DMS53 treated with DMSO at 0.1 percent for 48 hours (cell line): ENCODE measurements at regions not wholly inside any gene's neighbourhood (a gene's known extent, or its start where the extent isn't known, plus 50 kb on each side); places are given as distances from the start of the nearest gene placed in this dataset.
A peak's percentile ranks its signal among the peaks of the same experiment; 100 is the strongest.
"Not testable (repeated sequence)": the region's sequence is repeated elsewhere in the genome, so short reads cannot be mapped to it uniquely, and the experiment has no call there.

Source experiments
- DNase-seq: peaks from one replicate; lab custom pipeline; 2025; ENCODE audit not compliant: unreplicated experiment; lab: John Stamatoyannopoulos, UW

DNA sequence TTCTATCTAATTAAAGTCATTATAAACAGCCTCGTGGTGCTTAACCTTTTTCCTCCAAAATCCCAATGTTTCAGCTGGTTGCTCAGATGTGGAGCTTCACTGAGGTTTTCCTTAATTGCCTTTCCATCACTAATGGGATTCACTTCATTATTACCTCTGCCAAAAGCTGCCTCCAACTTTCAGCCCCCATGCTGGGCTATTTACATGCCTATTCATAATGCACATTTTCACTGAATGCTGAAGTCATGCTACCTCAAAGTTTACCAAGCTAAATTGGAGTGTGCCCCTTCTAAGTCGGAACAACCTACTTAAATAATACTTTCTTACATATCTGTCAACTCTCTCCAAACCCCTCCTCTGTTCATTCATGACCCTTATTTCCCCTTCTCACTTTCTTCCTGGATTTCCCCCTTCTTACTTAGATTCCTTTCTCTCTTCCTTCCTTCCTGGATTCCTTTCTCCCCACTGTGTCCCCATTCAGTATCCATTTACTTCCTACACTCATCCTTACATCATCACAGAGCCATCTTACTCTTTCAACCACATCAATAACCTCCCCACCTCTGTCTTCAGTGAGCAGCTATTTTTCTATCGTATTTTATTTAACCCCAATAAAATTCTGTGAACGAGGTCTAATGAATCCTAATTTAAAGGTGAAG, 887.3 kb upstream of the TENM4 start:
- DNase-seq: no peak

DNA sequence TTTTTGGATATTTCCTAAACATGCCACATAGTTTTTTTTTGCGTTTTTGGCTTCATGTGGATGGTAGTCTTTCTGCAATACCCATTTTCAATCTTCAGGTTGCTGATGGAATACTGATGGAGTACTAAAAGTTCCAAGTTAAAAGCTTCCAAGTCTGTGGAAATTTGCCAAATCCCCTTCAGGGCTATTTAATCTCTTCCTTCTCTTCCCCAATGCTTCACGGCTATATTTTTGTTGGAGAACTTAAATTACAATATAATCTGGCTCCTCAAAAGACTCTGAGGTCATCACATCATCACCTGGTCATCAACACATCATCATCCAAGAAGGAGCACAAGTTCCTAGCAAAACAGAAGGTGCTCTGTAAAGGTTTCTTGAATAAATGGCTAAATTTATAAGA, 881.0 kb upstream of the TENM4 start:
- DNase-seq: no peak

DNA sequence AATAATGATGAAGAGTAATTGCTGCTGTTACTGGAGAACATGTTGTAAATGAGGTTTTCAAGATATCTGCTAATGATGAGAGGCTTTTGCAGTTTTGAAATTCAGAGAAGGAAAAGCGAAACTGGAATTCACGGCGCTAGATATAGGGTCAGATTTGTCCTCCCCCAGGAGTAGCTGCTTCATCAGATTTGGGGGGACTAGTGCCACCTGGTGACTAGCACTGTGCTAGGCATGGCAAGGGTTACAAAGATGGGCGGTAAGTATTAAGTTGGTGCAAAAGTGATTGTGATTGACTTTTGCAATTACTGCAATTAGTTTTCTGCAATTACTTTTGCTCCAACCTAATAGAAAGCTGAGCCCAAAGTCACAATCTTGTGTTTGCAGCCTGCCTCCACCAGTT, 879.9 kb upstream of the TENM4 start:
- DNase-seq: no peak

DNA sequence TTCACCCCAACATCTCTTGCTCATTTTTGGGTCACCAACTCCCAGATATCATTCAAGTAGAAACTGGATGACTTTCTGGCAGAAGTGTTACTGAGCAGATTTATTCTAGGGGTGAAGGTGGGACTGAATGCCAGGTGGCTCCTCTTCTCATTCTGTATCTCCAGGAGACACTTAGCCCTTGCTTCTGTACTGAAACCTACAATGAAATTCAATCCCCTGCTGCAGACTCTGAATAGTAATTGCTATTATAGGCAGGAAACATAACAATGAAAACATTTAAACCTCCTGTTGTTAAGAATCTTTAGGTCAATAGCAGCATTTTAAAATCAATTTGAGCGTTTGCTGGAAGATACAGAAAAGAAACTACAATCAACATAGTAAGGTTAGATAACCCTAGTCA, 879.4 kb upstream of the TENM4 start:
- no peak for DNase-seq

DNA sequence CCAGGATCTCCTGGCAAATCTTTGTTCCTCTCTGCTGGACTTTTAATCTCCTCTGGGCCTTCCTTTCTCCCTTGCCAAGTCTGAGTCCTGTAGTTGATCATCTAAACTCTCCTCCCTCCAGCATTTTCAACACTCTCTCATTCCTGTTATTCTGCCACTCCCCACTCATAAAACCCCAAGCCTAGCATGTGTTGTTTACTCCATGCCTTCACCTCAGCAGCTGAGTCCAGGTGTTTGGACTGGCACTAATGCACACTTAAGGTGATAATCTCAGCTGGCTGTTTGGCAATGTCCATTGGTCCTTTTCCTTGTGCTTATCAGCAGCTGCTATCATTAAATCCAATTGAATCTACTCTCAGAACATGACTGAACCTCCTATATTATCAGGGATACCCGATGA, 876.8 kb upstream of the TENM4 start:
- no peak for DNase-seq

DNA sequence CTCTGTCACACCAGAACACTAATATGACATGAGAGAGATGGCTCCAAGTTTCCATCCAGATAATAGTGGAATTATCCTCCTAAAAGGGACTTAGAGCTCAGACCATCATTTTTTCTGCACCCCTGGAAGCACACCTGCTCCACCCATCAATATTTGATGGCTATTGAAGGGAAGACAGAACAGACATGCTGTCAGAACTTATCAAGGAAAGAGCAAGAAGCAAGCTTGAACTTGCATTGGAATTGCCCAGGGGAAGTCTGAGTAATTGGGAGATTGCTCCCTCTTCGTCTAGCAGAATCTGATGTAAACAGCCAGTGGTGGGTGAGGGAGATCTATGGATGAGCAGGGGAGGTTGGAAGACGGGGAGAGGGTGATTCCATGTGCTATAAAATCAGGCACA, 874.4 kb upstream of the TENM4 start:
- no peak for DNase-seq

DNA sequence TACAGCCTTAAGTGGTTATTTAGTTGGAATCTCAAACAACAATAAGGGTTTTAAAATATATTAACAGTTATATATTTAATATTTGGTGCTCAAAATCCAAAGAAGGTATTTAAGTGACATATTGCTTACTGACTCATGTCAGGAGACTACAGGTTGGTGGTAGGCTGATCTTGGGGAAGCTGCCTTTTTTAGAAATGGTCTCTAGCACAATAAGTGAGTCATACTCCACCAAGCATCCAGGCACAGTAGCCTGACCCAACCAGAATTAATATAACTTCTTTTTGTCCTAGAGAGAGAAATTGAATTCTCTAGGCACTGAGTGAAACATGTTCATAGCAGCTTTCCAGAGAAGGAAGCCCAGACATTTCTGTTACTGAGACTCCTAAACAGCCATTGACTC, 868.5 kb upstream of the TENM4 start:
- no peak for DNase-seq

DNA sequence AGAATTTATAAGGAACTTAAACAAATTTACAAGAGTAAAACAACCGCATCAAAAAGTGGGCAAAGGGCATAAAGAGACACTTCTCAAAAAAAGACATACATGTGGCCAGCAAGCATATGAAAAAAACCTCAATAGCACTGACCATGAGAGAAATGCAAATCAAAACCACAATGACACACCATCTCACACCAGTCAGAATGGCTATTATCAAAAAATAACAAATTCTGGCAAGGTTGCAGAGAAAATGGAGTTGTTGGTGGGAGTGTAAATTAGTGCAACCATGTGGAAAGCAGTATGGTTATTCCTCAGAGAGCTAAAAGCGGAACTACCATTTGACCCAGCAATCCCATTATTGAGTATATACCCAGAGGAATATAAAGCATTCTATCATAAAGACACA, 866.8 kb upstream of the TENM4 start:
- no peak for DNase-seq

DNA sequence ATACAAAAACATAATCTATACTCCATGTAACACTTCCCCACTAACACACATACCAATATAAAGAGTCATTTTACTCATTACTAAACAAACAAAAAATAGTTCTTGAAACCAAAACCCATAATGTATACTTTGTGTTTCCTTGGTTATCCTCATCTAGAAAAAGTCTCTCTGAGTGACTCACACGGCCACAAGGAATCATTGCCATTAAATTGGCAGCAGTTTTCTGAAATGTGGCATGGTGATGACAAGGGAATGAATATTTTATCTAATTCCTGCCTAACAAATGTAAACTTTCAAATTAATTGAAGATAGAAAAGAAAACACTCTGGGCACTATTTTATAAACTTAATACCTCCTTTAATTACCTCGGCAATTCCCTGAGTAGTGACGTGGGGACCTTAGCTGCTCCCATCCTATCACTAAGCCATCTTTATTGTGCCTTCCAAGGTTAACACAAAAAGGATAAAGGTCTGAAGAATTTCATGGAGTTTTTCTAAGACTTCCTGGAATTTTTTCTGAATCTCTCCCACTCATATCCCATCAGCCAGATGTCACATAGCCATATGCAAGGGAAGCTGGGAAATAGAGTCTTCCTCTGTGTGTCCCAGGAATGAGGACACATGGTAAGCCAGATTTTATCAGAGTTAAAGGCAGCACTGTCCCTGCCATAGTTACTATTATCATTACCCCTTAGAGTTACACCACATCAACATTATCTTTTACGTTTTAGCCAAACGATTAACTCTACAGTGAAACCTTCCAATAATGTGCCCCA, 857.2 kb upstream of the TENM4 start:
- peak; percentile 75 for DNase-seq

DNA sequence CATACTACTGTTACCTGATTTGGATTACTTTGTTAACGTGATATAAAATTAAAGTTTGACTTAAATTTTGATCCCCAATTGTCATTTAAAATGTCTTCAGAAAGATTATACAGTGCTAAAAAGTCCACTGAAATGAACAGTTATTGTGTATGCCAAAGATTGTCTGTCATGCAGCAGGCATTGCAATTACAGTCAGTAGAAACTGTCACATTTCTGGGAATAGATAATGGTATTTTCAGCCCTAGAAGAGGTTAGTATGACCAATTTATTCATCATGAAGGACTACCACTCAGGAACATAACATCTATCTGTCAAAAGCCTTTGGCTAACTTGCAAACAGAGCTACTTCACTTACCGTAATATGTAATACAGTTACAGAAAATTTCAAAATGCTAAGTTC, 852.5 kb upstream of the TENM4 start:
- no peak for DNase-seq

DNA sequence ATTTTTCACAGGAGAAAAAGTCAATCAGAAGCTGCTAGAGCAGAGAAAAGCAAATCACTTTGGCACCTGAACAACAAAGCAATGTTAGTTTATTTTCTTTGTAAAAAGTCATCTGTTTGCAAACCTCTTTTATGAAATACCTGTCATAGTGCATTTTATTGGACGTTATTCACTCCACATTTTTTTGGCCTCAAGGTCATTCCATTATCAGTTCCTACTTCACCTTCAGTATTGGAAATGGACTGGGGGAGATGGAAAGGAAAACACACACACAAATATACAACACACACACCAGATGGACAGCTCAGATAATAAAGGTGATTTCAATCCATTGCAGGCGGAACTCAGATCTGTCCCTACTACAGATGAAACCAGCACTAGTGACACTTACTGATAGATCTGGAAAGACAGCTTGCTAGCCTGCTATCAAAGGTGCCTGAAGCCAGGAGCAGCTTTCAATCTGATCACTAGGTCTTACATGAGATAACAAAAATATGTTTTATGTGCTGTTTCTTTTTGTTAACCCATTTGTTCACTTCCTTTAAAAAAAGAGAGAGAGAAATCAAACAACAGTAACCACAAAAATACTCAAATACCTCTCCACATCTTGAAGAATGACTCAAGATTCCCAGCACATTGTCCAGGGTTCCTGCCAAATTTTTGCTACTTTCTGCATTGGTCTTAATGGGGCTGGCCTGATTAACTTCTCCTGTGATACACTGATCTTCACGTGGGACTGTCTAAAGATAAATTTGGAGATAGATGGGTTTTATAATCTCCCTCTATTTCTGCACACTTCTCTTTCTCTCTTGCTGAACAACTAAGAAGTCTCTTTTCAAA, 844.3 kb upstream of the TENM4 start:
- DNase-seq: no peak

DNA sequence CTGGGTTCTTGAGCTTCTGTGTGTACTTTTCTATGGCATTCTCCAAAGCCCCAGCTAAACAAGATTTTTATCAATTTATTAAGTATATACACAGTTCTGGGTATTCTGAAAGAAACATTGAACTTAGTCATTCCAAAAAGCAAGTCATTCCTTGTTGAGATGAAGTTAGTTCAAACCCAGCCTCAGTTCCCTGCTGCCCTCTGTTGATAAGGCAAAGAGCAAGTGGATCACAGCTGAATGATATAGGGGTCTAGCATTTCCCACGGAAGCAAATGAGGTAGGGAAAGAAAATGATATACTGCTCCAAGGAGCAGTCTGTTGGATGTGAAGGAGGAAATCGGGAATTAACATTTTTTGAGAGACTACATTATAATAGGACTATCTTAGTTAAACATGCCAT, 841.8 kb upstream of the TENM4 start:
- DNase-seq: no peak

DNA sequence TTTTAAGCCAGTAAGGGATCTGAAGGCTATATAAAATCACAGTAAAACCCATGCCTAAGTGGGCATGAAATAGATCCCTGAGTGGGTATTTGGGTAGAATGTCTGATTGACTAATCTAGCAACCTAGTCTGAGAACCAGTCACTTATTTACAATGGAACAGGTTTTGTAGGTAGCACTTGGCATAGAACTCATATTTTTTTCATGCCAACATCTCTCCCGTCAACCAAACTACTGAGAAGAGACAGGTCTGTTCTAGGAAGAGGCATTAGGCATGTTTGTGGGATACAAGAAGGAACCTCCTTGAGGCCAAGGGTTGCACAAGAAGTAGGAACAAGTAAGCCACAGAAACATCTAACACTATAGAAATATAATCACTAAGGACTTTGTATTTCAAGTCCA, 840.4 kb upstream of the TENM4 start:
- peak; percentile 70 for DNase-seq

DNA sequence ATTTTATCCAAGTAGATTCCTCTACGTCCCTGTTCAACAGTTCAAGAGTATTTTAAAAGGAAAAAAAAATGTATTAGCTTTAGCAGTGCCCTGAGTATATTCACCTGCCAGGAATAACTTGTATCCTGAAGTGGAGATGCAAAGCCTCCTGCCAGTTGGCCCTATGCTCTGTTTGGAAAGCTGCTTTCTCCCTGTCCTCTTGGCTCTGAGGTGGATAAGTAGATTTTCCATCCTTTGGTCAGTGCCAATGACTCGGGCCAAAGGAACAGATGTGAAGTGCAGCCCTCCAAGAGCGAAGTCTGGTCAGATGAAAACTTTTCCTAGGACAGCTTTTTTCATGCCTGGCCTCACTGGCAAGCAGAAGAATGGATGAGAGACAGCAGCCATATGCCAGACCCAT, 839.9 kb upstream of the TENM4 start:
- DNase-seq: no peak

DNA sequence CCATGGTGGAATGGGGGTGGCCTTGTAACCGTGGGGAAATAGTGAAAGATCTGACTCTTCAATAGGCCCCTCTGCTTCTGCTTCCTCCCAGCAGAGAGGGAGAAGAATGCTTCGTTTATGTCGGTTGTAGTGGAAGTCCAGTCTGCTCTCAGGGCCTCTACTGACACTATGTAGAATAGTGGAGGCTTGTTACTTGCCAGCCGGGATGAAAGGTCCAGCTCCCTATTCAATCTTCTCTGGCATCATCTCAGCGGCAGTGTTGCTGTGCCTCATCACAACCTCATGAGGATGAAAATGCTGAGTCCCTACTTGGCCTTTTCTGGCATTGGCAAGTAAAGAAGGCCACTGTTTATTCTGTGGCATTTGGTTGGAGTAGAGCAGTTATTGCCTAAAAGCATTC, 820.9 kb upstream of the TENM4 start:
- no peak for DNase-seq

DNA sequence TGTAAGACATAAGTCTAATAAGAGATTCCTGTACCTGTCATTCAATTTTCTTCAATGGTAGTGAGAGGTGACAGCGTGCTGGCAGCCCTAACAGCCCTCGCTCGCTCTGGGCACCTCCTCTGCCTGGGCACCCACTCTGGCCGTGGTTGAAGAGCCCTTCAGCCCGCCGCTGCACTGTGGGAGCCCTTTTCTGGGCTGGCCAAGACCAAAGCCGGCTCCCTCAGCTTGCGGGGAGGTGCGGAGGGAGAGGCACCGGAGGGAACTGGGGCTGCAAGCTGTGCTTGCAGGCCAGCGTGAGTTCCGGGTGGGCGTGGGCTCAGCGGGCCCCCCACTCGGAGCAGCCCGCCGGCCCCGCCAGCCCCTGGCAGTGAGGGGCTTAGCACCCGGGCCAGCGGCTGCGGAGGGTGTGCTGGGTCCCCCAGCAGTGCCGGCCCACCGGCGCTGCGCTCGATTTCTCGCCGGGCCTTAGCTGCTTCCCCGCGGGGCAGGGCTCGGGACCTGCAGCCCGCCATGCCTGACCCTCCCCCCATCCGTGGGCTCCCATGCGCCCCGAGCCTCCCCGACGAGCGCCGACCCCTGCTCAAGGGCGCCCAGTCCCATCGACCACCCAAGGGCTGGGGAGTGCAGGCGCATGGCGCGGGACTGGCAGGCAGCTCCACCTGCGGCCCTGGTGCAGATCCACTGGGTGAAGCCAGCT, 816.6 kb upstream of the TENM4 start:
- DNase-seq: not testable (repeated sequence)

DNA sequence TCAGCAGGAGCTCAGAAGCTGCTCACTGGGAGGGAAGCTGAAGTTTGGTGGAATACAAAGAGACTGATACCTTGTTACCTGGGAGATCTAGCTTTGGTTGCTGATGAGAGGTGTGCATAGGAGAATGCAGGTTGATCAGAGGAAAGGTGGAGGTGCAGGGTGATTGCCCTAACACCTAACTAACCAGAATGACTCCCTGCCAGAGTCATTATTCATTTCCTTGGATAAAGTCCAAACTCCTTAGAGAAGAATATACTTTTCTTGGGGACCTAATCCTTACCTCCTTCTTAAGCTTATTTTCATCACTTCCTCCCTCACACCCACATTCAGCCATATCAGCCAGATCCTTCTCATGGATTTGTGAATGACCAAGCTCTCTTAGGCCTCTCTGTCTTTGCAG, 814.2 kb upstream of the TENM4 start:
- no peak for DNase-seq

DNA sequence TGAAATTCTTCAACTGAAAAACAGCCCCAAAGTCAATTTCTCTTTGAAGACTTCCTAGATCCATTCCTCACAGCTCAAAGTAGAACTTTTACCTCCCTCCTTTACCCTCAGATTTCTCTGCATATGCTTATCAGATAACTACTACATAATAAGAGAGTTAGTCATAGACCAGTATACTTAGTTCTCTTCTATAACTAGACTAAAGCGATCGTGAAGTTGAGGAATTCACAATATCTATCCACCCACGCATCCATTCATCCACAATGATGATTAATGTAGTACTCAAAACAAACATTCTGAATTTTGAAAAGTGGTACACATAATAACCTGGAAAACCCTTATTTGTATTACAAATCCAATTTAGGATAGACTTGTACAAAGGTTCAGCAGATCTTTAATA, 800.9 kb upstream of the TENM4 start:
- no peak for DNase-seq

DNA sequence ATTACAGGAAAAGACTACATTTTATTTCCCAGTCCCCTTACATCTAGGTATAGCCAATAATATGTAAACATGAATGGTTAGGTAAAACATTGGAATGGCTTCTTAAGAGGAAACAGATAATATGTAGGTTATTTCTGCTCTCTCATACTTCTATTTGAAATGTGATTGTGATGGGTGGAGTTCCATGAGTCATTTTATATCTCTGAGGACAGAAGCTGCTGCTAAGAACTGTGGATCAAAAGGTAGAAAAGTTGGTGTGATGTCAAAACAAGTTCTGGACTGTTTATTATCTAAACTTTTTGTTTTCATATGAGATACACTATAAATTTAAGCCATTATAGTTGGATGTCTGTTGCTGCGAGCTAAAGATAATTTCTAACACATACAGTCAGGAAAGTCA, 799.4 kb upstream of the TENM4 start:
- no peak for DNase-seq

DNA sequence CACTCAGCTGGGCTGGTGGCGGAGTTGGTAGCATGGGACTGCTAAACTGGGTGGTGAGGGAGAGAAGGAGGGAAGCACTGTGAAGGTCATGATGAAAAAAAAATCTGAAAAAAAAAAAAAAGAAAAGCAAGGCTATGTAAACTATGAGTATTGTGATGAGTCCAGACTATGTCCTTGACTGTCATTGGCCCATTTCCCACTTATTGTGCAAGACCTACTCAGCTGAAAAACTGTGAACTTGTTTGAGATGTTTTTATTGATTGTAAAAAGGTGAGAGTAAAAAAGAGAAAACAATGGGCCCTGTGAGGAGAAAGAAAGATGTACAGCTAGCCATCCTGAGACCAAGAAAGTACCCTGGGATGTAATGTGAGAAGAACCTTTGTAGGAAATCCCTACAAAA, 798.4 kb upstream of the TENM4 start:
- no peak for DNase-seq

DNA sequence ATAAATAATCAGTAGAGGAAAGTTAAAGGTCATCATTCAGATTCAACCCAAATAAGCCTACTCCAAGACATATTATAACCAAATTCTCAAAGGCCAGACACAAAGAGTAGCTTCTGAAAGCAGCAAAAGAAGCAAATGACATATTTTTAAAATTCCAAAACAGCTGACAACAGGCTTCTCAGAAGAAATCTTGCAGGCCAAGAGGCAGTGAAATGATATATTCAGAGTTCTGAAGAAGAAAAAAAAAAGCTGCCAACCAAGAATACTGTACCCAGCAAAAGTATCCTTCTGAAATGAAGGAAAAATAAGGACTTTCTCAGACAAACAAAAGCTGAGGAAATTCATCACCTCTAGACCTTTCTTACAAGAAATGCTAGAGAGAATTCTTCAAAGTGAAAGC, 787.1 kb upstream of the TENM4 start:
- no peak for DNase-seq
